Prostate gland (tissue), 2 donors: ENCODE measurements at regions not wholly inside any gene's neighbourhood (a gene's known extent, or its start where the extent isn't known, plus 50 kb on each side); places are given as distances from the start of the nearest gene placed in this dataset.

Source experiments
- CTCF ChIP-seq, 4 experiments: fragments of 200-600 bp in 2 of 4; fragments of 450-650 bp in 2 of 4; sonication (generic) in 2 of 4; IDR thresholded peaks; 1 replicate in 3 of 4; 2 replicates in 1 of 4; pipeline ENCODE4 v1.5.1; 2016 to 2019; ENCODE audit warnings: antibody characterized with exemption in 4 of 4, mild to moderate bottlenecking in 2 of 4, moderate library complexity in 2 of 4
- POLR2A ChIP-seq: fragments of 450-650 bp; IDR thresholded peaks from one replicate; pipeline ENCODE4 v1.6.1; 2016; ENCODE audit warnings: antibody characterized with exemption, mild to moderate bottlenecking

GRCh38 chr15:39510001-39510701 lies 70.7 kb upstream of the THBS1 start:
- TF ChIP-seq CTCF (IDR thresholded peaks at IDR 0.05) (no peak), POLR2A (no peak)
